CD14-positive monocyte (primary cell): ENCODE measurements at regions not wholly inside any gene's neighbourhood (a gene's known extent, or its start where the extent isn't known, plus 50 kb on each side); places are given as distances from the start of the nearest gene placed in this dataset.

Experiments used
- DNase-seq, 3 donors: peaks; one replicate each; pipeline ENCODE4 v3.0.0-alpha.2; 2011 to 2022
- H2AFZ ChIP-seq: 2 replicates; pipeline ENCODE4 v1.6.0; 2012; ENCODE audit warnings: mild to moderate bottlenecking, low read depth, low read length, inconsistent platforms; ENCODE audit not compliant: insufficient read depth, poor library complexity, severe bottlenecking
- H3K27ac ChIP-seq, 2 donors: 1 replicate in 1 of 2; 2 replicates in 1 of 2; pipeline ENCODE4 v1.5.1; 2012 to 2013; ENCODE audit warnings: low read length in 2 of 2, control low read depth in 1 of 2, inconsistent platforms in 1 of 2, low read depth in 1 of 2, mild to moderate bottlenecking in 1 of 2
- H3K27me3 ChIP-seq, 2 donors: one replicate each; pipeline versions ENCODE4 v1.6.0 to v1.6.1; 2011 to 2013; ENCODE audit warnings: low read length in 2 of 2; ENCODE audit not compliant: control insufficient read depth in 2 of 2, insufficient read depth in 2 of 2
- H3K36me3 ChIP-seq, 2 donors: replicated peaks in 1 of 2; 1 replicate in 1 of 2; 2 replicates in 1 of 2; pipeline versions ENCODE4 v1.5.1 to v1.6.1; 2012 to 2013; ENCODE audit warnings: low read length in 2 of 2, control low read depth in 1 of 2, inconsistent platforms in 1 of 2, mild to moderate bottlenecking in 1 of 2; ENCODE audit not compliant: insufficient read depth in 2 of 2, control insufficient read depth in 1 of 2
- H3K4me1 ChIP-seq, 2 donors: 1 replicate in 1 of 2; 2 replicates in 1 of 2; pipeline versions ENCODE4 v1.5.1 to v1.6.1; 2012 to 2013; ENCODE audit warnings: low read length in 2 of 2, control low read depth in 1 of 2, inconsistent platforms in 1 of 2, mild to moderate bottlenecking in 1 of 2, moderate library complexity in 1 of 2; ENCODE audit not compliant: insufficient read depth in 2 of 2, control insufficient read depth in 1 of 2
- H3K4me2 ChIP-seq: replicated peaks from 2 replicates; pipeline ENCODE3; 2012; ENCODE audit warnings: low read length, moderate library complexity, mild to moderate bottlenecking; ENCODE audit not compliant: poor library complexity, severe bottlenecking; ENCODE audit errors: extremely low read depth
- H3K4me3 ChIP-seq, 3 experiments: fragments of 200-600 bp in 1 of 3; sonication (generic) in 1 of 3; replicated peaks in 1 of 3; 1 replicate in 2 of 3; 2 replicates in 1 of 3; pipeline ENCODE4 v1.5.1; 2011 to 2013; ENCODE audit warnings: low read length in 3 of 3, mild to moderate bottlenecking in 3 of 3, control low read depth in 2 of 3, low read depth in 2 of 3, inconsistent platforms in 1 of 3, moderate library complexity in 1 of 3
- H3K79me2 ChIP-seq: 2 replicates; pipeline ENCODE4 v1.6.0; 2012; ENCODE audit warnings: mild to moderate bottlenecking, control low read depth, inconsistent platforms, low read length, moderate library complexity; ENCODE audit not compliant: insufficient read depth
- H3K9ac ChIP-seq: 2 replicates; pipeline ENCODE4 v1.6.0; 2017; ENCODE audit warnings: low read length, mild to moderate bottlenecking; ENCODE audit not compliant: insufficient read depth, poor library complexity, severe bottlenecking
- H3K9me3 ChIP-seq, 2 donors: replicated peaks in 1 of 2; 1 replicate in 1 of 2; 2 replicates in 1 of 2; pipeline versions ENCODE4 v1.5.1 to v1.6.1; 2012 to 2013; ENCODE audit warnings: low read length in 2 of 2, control low read depth in 1 of 2; ENCODE audit not compliant: control insufficient read depth in 1 of 2, insufficient read depth in 1 of 2
- H4K20me1 ChIP-seq: 2 replicates; pipeline ENCODE4 v1.6.0; 2012; ENCODE audit warnings: mild to moderate bottlenecking, low read length, control low read depth, moderate library complexity; ENCODE audit not compliant: insufficient read depth
- H3K27ac Mint-ChIP-seq, 7 donors: one replicate each; pipeline ENCODE4 v1.8.0; 2020; ENCODE audit warnings: mild to moderate bottlenecking in 7 of 7, mixed read lengths in 7 of 7, moderate library complexity in 6 of 7, inconsistent platforms in 2 of 7
- H3K27me3 Mint-ChIP-seq, 3 donors: one replicate each; pipeline ENCODE4 v1.8.0; 2021 to 2022; ENCODE audit warnings: low read depth in 3 of 3, mild to moderate bottlenecking in 3 of 3, mixed read lengths in 3 of 3, moderate library complexity in 3 of 3, inconsistent platforms in 1 of 3
- H3K36me3 Mint-ChIP-seq, 2 donors: one replicate each; pipeline ENCODE4 v1.8.0; 2020; ENCODE audit warnings: mixed read lengths in 2 of 2, inconsistent platforms in 1 of 2, mild to moderate bottlenecking in 1 of 2
- H3K4me1 Mint-ChIP-seq: one replicate; pipeline ENCODE4 v1.8.0; 2020; ENCODE audit warnings: mild to moderate bottlenecking, mixed read lengths
- H3K4me3 Mint-ChIP-seq, 2 donors: one replicate each; pipeline ENCODE4 v1.8.0; 2020; ENCODE audit warnings: mild to moderate bottlenecking in 2 of 2, mixed read lengths in 2 of 2, moderate library complexity in 1 of 2
- H3K9me3 Mint-ChIP-seq, 7 donors: one replicate each; pipeline ENCODE4 v1.8.0; 2020 to 2022; ENCODE audit warnings: mixed read lengths in 7 of 7, mild to moderate bottlenecking in 6 of 7, moderate library complexity in 6 of 7, inconsistent platforms in 2 of 7
- CTCF ChIP-seq: fragments of 200-600 bp; IDR thresholded peaks from one replicate; pipeline ENCODE4 v1.8.0; 2022; ENCODE audit warnings: antibody characterized with exemption, mild to moderate bottlenecking
- WGBS: methylation state at CpG from one replicate; pipeline ENCODE4 v1.1.5; 2013; ENCODE audit warnings: missing lambda C conversion rate; ENCODE audit not compliant: insufficient coverage; 5-methylcytosine and 5-hydroxymethylcytosine counted together
- intact Hi-C, 2 donors: fragments of 100-400 bp; cut with micrococcal nuclease; formaldehyde crosslinking; loops; one replicate each; pipeline versions ENCODE4 v1.15.0 to v1.15.1; 2023

- H3K9me3 ChIP-seq, result no peaks in the 10 kb centered on the region
- no peak for DNase-seq
- 98% methylated on average over 6 of the region's 12 CpGs for WGBS
- H3K27ac ChIP-seq, result no peak overlapping the region
- Mint-ChIP-seq H3K9me3 (peaks cover 0 to 5% (median 0%) of the 10 kb centered on the region in 7 donors), H3K27me3 (peaks cover 0 to 5% (median 2%) of the 10 kb centered on the region in 3 donors), H3K36me3 (no peaks in the 10 kb centered on the region), H3K4me3 (no peak overlapping the region), H3K4me1 (no peaks in the 10 kb centered on the region), H3K27ac (no peak overlapping the region)
- H3K4me1 ChIP-seq, result no peaks in the 10 kb centered on the region
- H3K4me2 ChIP-seq, result no peak overlapping the region
- no peaks in the 10 kb centered on the region for H4K20me1 ChIP-seq
- no peaks in the 10 kb centered on the region for H3K27me3 ChIP-seq
- H3K36me3 ChIP-seq, result no peaks in the 10 kb centered on the region
- TF ChIP-seq CTCF, result no peak
- no peak overlapping the region for H3K9ac ChIP-seq
- H3K4me3 ChIP-seq, result no peak overlapping the region
- intact Hi-C loops, result no loop called here
- H3K79me2 ChIP-seq, result no peaks in the 10 kb centered on the region
- H2AFZ ChIP-seq, result no peak overlapping the region
These were observed 766.4 kb downstream of the UQCRFS1 start for GRCh38 chr19:28446511-28446910.

- Histone ChIP-seq H4K20me1 (no peaks in the 10 kb centered on the region), H3K9ac (no peak overlapping the region), H3K4me3 (no peak overlapping the region), H2AFZ (no peak overlapping the region), H3K79me2 (no peaks in the 10 kb centered on the region), H3K27ac (no peak overlapping the region), H3K4me2 (no peak overlapping the region), H3K4me1 (no peaks in the 10 kb centered on the region), H3K27me3 (no peaks in the 10 kb centered on the region), H3K36me3 (no peaks in the 10 kb centered on the region), H3K9me3 (no peaks in the 10 kb centered on the region)
- H3K27ac Mint-ChIP-seq, result no peak overlapping the region
- no peaks in the 10 kb centered on the region for H3K4me1 Mint-ChIP-seq
- intact Hi-C loops, result no loop called here
- TF ChIP-seq CTCF, result no peak
- DNase-seq, result no peak
- H3K9me3 Mint-ChIP-seq, result peaks cover 0 to 5% (median 0%) of the 10 kb centered on the region in 7 donors
- peaks cover 1 to 6% (median 2%) of the 10 kb centered on the region in 3 donors for H3K27me3 Mint-ChIP-seq
- no peaks in the 10 kb centered on the region for H3K36me3 Mint-ChIP-seq
- H3K4me3 Mint-ChIP-seq, result no peak overlapping the region
- WGBS, result 90% methylated on average over 9 of the region's 11 CpGs
These were observed 767.1 kb downstream of the UQCRFS1 start for GRCh38 chr19:28445826-28446225.
